H9 (cell line): ENCODE measurements at regions not wholly inside any gene's neighbourhood (a gene's known extent, or its start where the extent isn't known, plus 50 kb on each side); places are given as distances from the start of the nearest gene placed in this dataset.

Source experiments
- DNase-seq: peaks from one replicate; pipeline ENCODE4 v3.0.0-alpha.2; 2017
- H2AFZ ChIP-seq: one replicate; pipeline ENCODE4 v1.6.1; 2013; ENCODE audit warnings: mild to moderate bottlenecking, low read length, control low read depth, moderate library complexity
- H2AK5ac ChIP-seq: 2 replicates; pipeline ENCODE4 v1.6.1; 2013; ENCODE audit warnings: low read length, control low read depth, mixed read lengths; ENCODE audit not compliant: insufficient read length
- H2BK120ac ChIP-seq: one replicate; pipeline ENCODE4 v1.6.1; 2013; ENCODE audit warnings: low read depth, mild to moderate bottlenecking, low read length, control low read depth, inconsistent platforms; ENCODE audit not compliant: poor library complexity, severe bottlenecking
- H2BK12ac ChIP-seq: 2 replicates; pipeline ENCODE4 v1.6.1; 2013; ENCODE audit warnings: low read length, control low read depth, mixed read lengths, low read depth; ENCODE audit not compliant: insufficient read length
- H2BK15ac ChIP-seq: 2 replicates; pipeline ENCODE4 v1.6.1; 2013; ENCODE audit warnings: low read depth, low read length, control low read depth
- H2BK20ac ChIP-seq: one replicate; pipeline ENCODE4 v1.6.1; 2013; ENCODE audit warnings: low read depth, mild to moderate bottlenecking, low read length, control low read depth, inconsistent platforms; ENCODE audit not compliant: poor library complexity, severe bottlenecking
- H2BK5ac ChIP-seq: 2 replicates; pipeline ENCODE4 v1.6.1; 2013; ENCODE audit warnings: low read length, control low read depth, mixed read lengths; ENCODE audit not compliant: insufficient read length
- H3K14ac ChIP-seq: 2 replicates; pipeline ENCODE4 v1.6.1; 2013; ENCODE audit warnings: low read length, control low read depth; ENCODE audit not compliant: insufficient read depth
- H3K18ac ChIP-seq: 2 replicates; pipeline ENCODE4 v1.6.1; 2013; ENCODE audit warnings: low read depth, mild to moderate bottlenecking, mixed read lengths, low read length, control low read depth; ENCODE audit not compliant: insufficient read length
- H3K23ac ChIP-seq: 2 replicates; pipeline ENCODE4 v1.6.1; 2013; ENCODE audit warnings: low read length, control low read depth, mixed read lengths, low read depth; ENCODE audit not compliant: insufficient read length
- H3K23me2 ChIP-seq: 2 replicates; pipeline ENCODE4 v1.6.1; 2013; ENCODE audit warnings: low read depth, mild to moderate bottlenecking, mixed read lengths, low read length, control low read depth; ENCODE audit not compliant: insufficient read length, poor library complexity, severe bottlenecking
- H3K27ac ChIP-seq: 2 replicates; pipeline ENCODE4 v1.5.1; 2013; ENCODE audit warnings: low read length, control low read depth, mixed read lengths, low read depth; ENCODE audit not compliant: insufficient read length
- H3K27me3 ChIP-seq: 2 replicates; pipeline ENCODE4 v1.6.1; 2013; ENCODE audit warnings: low read length, control low read depth, inconsistent platforms; ENCODE audit not compliant: insufficient read depth
- H3K4ac ChIP-seq: 2 replicates; pipeline ENCODE4 v1.6.1; 2013; ENCODE audit warnings: low read depth, mild to moderate bottlenecking, control low read depth, inconsistent platforms, low read length, moderate library complexity
- H3K4me1 ChIP-seq: 2 replicates; pipeline ENCODE4 v1.6.1; 2013; ENCODE audit warnings: low read length, control low read depth, inconsistent platforms; ENCODE audit not compliant: insufficient read depth
- H3K4me2 ChIP-seq: 2 replicates; pipeline ENCODE4 v1.6.1; 2013; ENCODE audit warnings: low read length, control low read depth, mixed read lengths; ENCODE audit not compliant: insufficient read length, insufficient read depth
- H3K56ac ChIP-seq: 2 replicates; pipeline ENCODE4 v1.6.1; 2013; ENCODE audit warnings: low read depth, mild to moderate bottlenecking, mixed read lengths, low read length, control low read depth; ENCODE audit not compliant: insufficient read length
- H3K79me1 ChIP-seq: 2 replicates; pipeline ENCODE4 v1.6.1; 2013; ENCODE audit warnings: low read depth, mild to moderate bottlenecking, moderate library complexity, low read length, control low read depth, inconsistent platforms; ENCODE audit not compliant: insufficient read depth, poor library complexity, severe bottlenecking
- H3K79me2 ChIP-seq: 2 replicates; pipeline ENCODE4 v1.6.1; 2013; ENCODE audit warnings: low read length, control low read depth, inconsistent platforms; ENCODE audit not compliant: insufficient read depth
- H3K9ac ChIP-seq: 2 replicates; pipeline ENCODE4 v1.6.1; 2013; ENCODE audit warnings: low read length, control low read depth, mixed read lengths; ENCODE audit not compliant: insufficient read length; ENCODE audit errors: extremely low read depth
- H3K9me3 ChIP-seq: one replicate; pipeline ENCODE4 v1.6.1; 2013; ENCODE audit warnings: low read depth, low read length, inconsistent platforms; ENCODE audit not compliant: control insufficient read depth
- H3T11ph ChIP-seq: one replicate; pipeline ENCODE4 v1.6.1; 2013; ENCODE audit warnings: mild to moderate bottlenecking, low read length, control low read depth, inconsistent platforms
- H4K20me1 ChIP-seq: one replicate; pipeline ENCODE4 v1.6.1; 2013; ENCODE audit not compliant: control insufficient read depth, insufficient read length, insufficient read depth
- H4K5ac ChIP-seq: 2 replicates; pipeline ENCODE4 v1.6.1; 2013; ENCODE audit warnings: low read depth, mild to moderate bottlenecking, mixed read lengths, low read length, control low read depth; ENCODE audit not compliant: insufficient read length
- H4K8ac ChIP-seq: replicated peaks from 2 replicates; pipeline ENCODE4 v1.6.1; 2013; ENCODE audit warnings: low read length, control low read depth, mixed read lengths, low read depth; ENCODE audit not compliant: insufficient read length
- H4K91ac ChIP-seq: 2 replicates; pipeline ENCODE4 v1.6.1; 2013; ENCODE audit warnings: low read depth, mild to moderate bottlenecking, moderate library complexity, mixed read lengths, low read length, control low read depth; ENCODE audit not compliant: insufficient read length
- H3K27ac Mint-ChIP-seq, 3 experiments: 2 replicates in 2 of 3; 3 replicates in 1 of 3; pipeline ENCODE4 v1.8.0; 2020 to 2021; ENCODE audit warnings: mixed read lengths in 3 of 3, mild to moderate bottlenecking in 1 of 3, moderate library complexity in 1 of 3
- H3K27me3 Mint-ChIP-seq: 2 replicates; pipeline ENCODE4 v1.8.0; 2021; ENCODE audit warnings: low read depth, mild to moderate bottlenecking, moderate library complexity, mixed read lengths
- H3K36me3 Mint-ChIP-seq, 3 experiments: 2 replicates in 2 of 3; 3 replicates in 1 of 3; pipeline ENCODE4 v1.8.0; 2020 to 2021; ENCODE audit warnings: low read depth in 3 of 3, mixed read lengths in 3 of 3; ENCODE audit not compliant: insufficient read depth in 1 of 3
- H3K4me1 Mint-ChIP-seq, 2 experiments: 2 replicates each; pipeline ENCODE4 v1.8.0; 2020; ENCODE audit warnings: mixed read lengths in 2 of 2
- H3K4me3 Mint-ChIP-seq, 2 experiments: 2 replicates in 1 of 2; 3 replicates in 1 of 2; pipeline ENCODE4 v1.8.0; 2020 to 2021; ENCODE audit warnings: mild to moderate bottlenecking in 2 of 2, mixed read lengths in 2 of 2, moderate library complexity in 1 of 2
- H3K9me3 Mint-ChIP-seq, 2 experiments: 2 replicates in 1 of 2; 3 replicates in 1 of 2; pipeline ENCODE4 v1.8.0; 2020; ENCODE audit warnings: mild to moderate bottlenecking in 2 of 2, mixed read lengths in 2 of 2, moderate library complexity in 1 of 2
- CTCF ChIP-seq: fragments of 200-600 bp; sonication (generic); conservative IDR thresholded peaks from 3 replicates; pipeline ENCODE4 v1.8.0; 2021; ENCODE audit warnings: antibody characterized with exemption, mild to moderate bottlenecking
- WGBS: extraction: QIAGEN DNeasy Blood & Tissue Kit; methylation state at CpG from one replicate; pipeline ENCODE4 v1.1.7; 2013; ENCODE audit warnings: missing lambda C conversion rate, low lambda C conversion rate, mixed read lengths; ENCODE audit not compliant: insufficient read length; ENCODE audit errors: extremely low coverage; 5-methylcytosine and 5-hydroxymethylcytosine counted together

GRCh38 chr2:174673876-174674275 lies 76.3 kb upstream of the WIPF1 start:
- H4K8ac ChIP-seq: no peak overlapping the region
- TF ChIP-seq CTCF: no peak
- H3K4me2 ChIP-seq: no peak overlapping the region
- peaks cover 15% of the 10 kb centered on the region for H3K9me3 ChIP-seq
- H3K79me1 ChIP-seq: no peaks in the 10 kb centered on the region
- no peaks in the 10 kb centered on the region for H3K79me2 ChIP-seq
- no peak overlapping the region for H3K4ac ChIP-seq
- H3K23ac ChIP-seq: no peak overlapping the region
- H3K27me3 Mint-ChIP-seq: peaks cover 6% of the 10 kb centered on the region
- H3K27me3 ChIP-seq: no peaks in the 10 kb centered on the region
- peaks cover 19 to 22% of the 10 kb centered on the region in 2 experiments for H3K9me3 Mint-ChIP-seq
- no peaks in the 10 kb centered on the region for H3K23me2 ChIP-seq
- H3K4me1 ChIP-seq: no peaks in the 10 kb centered on the region
- no peak overlapping the region for H3K9ac ChIP-seq
- no peak overlapping the region for H2BK5ac ChIP-seq
- WGBS: no CpG with 5 or more reads among the region's 3 CpGs
- no peak overlapping the region for H2BK20ac ChIP-seq
- H2BK12ac ChIP-seq: no peak overlapping the region
- peaks cover 14 to 26% (median 24%) of the 10 kb centered on the region in 3 experiments for H3K36me3 Mint-ChIP-seq
- no peak overlapping the region for H4K91ac ChIP-seq
- H2BK120ac ChIP-seq: no peak overlapping the region
- no peak overlapping the region for H3K18ac ChIP-seq
- H3K14ac ChIP-seq: no peak overlapping the region
- no peak overlapping the region for H2AK5ac ChIP-seq
- no peak overlapping the region for H4K5ac ChIP-seq
- no peak overlapping the region for H3T11ph ChIP-seq
- H3K4me3 Mint-ChIP-seq: no peak overlapping the region
- no peak for DNase-seq
- no peak overlapping the region for H2AFZ ChIP-seq
- H3K4me1 Mint-ChIP-seq: peaks cover 0 to 3% of the 10 kb centered on the region in 2 experiments; a peak in 1 of 4 replicates
- H3K27ac ChIP-seq: no peak overlapping the region
- H3K27ac Mint-ChIP-seq: no peak overlapping the region
- H3K56ac ChIP-seq: no peak overlapping the region
- no peaks in the 10 kb centered on the region for H4K20me1 ChIP-seq
- no peak overlapping the region for H2BK15ac ChIP-seq
